ENCODE measurements at regions not wholly inside any gene's neighbourhood (a gene's known extent, or its start where the extent isn't known, plus 50 kb on each side); places are given as distances from the start of the nearest gene placed in this dataset.

DNA sequence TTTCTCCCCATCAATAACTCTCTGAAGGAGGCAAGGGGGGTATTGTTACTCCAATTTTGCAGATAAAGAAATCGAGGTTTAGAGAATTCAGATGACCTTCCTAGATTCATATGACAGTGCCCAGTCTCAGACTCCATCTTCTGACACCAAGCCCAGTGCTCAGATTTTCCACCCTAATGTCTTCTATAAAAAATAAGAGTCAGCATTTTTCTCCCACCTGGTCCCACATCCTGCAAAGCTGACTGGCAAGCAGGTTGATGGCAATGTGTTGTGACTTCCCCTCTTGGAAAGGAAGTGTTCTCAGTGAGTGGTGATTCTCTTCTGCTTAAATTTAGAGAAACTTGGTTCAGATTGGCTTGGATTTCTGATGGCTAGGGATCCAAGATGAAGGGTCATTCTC, 129.4 kb downstream of the SOX9 start:
- H3K4me3 ChIP-seq (replicated peaks; ENCODE audit: low read depth, low read length), result no peak overlapping the region
- DNase-seq (ENCODE audit: extremely low read depth, low read depth), result no peak
- TF ChIP-seq, protein P1, sequence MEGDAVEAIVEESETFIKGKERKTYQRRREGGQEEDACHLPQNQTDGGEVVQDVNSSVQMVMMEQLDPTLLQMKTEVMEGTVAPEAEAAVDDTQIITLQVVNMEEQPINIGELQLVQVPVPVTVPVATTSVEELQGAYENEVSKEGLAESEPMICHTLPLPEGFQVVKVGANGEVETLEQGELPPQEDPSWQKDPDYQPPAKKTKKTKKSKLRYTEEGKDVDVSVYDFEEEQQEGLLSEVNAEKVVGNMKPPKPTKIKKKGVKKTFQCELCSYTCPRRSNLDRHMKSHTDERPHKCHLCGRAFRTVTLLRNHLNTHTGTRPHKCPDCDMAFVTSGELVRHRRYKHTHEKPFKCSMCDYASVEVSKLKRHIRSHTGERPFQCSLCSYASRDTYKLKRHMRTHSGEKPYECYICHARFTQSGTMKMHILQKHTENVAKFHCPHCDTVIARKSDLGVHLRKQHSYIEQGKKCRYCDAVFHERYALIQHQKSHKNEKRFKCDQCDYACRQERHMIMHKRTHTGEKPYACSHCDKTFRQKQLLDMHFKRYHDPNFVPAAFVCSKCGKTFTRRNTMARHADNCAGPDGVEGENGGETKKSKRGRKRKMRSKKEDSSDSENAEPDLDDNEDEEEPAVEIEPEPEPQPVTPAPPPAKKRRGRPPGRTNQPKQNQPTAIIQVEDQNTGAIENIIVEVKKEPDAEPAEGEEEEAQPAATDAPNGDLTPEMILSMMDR (IDR thresholded peaks at IDR 0.05; ENCODE audit: low read depth, low read length, missing control alignments), result no peak

DNA sequence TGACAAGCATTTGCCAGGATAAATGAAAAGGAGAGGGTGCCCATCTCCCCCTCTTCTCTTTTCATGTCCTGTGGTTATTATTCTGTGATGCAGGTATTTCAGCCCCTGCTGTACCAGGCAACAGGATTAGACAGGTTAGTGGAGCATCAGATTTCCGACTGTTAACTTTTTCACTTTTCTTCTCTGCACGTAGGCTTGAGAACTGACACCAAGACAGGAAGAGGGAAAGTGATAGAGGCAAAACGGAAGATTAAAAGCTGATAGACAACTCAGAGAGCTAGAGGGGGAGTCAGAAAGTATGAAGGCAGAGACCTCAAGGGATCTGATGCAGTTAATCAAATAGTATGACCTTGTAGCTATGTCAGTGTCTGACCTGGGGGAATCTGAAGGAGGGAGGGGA, 132.8 kb downstream of the SOX9 start:
- TF ChIP-seq, protein P1 (IDR thresholded peaks at IDR 0.05; ENCODE audit: low read depth, low read length, missing control alignments), result no peak
- H3K4me3 ChIP-seq (replicated peaks; ENCODE audit: low read depth, low read length), result no peak overlapping the region
- no peak for DNase-seq (ENCODE audit: extremely low read depth, low read depth)

DNA sequence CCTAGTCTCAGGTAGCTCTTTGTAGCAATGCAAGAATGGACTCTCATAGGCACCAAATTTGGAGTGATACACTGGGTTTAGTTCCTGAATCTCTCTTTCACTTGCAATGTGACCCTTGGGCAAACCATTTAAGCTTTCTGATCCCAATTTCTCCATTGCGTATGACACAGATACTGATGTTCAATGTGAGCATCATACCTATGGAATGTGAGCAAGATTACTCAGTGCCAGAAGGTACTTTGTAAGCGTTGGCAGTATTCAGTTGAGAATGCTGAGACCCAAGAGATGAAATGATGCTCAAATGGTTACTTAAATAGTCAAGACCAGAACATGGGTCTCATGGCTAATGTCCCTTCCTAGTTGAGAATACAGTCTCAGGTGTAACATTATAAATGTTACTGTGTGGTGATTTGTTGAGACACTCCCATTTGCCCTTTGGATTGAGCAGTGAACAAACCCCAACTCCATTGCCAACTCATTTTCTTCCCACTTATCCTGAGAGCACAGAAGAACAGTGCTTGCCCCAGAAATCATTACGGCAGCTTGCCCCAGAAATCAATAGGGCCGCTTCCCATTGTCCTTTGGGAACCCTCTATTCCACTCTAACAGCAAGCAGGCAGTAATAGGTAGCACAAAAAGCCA, 134.1 kb downstream of the SOX9 start:
- TF ChIP-seq, protein P1 (IDR thresholded peaks at IDR 0.05; ENCODE audit: low read depth, low read length, missing control alignments), result no peak
- no peak for DNase-seq (ENCODE audit: extremely low read depth, low read depth)
- no peak overlapping the region for H3K4me3 ChIP-seq (replicated peaks; ENCODE audit: low read depth, low read length)

DNA sequence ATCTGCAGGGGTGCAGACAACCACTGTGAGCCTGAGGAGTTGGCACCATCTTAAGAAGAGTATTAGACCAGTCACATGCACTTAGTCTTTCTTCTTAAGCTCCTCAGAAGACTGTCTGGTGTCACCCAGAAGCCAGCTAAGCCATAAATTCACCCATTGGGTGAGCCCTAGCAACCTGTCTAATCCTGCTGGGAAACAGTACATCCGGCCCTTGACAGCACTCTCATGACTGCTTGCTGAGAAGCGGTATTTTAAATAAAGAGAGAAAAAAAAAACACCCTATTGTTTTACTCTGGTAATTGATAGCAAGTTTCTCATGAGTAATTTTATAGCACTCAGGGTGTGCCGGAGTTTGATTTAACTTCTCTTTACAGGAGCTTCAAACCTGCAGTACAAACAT, 134.7 kb downstream of the SOX9 start:
- no peak for DNase-seq (ENCODE audit: extremely low read depth, low read depth)
- TF ChIP-seq, protein P1 (IDR thresholded peaks at IDR 0.05; ENCODE audit: low read depth, low read length, missing control alignments), result no peak
- H3K4me3 ChIP-seq (replicated peaks; ENCODE audit: low read depth, low read length), result no peak overlapping the region

DNA sequence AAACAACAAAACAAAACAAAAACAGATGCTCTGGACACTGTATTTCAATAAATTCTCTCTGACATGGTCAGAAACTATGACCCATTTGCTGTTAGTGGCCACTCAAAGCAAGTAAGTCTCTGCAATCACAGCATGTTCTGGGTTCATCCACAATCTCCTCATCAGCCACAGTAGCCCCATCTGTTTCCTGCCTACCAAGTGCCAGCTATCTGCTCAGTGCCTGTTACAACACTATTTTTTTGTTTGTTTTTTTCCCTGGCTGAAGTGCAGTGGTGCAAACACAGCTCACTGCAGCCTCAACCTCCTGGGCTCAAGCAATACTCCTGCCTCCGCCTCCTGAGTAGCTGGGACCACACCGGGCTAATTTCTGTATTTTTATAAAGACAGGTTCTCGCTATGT, 137.9 kb downstream of the SOX9 start:
- TF ChIP-seq, protein P1 (IDR thresholded peaks at IDR 0.05; ENCODE audit: low read depth, low read length, missing control alignments), result no peak
- no peak overlapping the region for H3K4me3 ChIP-seq (replicated peaks; ENCODE audit: low read depth, low read length)
- DNase-seq (ENCODE audit: extremely low read depth, low read depth), result no peak

DNA sequence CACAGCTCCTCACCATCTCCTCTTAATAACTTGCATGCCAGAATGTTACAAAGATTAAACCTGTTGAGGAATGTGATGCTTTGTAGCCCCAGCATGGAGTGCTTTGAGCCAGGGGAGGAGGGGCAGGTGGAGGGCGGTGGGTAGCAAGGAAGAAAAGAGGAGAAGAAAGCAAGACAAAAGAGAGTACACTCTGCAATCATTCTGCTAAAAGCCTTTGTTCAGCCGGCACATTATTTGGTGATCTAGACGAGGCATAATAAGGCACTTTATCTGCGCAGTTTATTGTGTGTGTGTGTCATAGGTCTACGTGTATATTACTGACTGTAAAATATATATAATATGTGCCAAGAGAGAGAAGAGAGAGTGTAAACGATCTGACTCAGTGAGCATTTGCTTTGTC, 139.1 kb downstream of the SOX9 start:
- TF ChIP-seq, protein P1 (IDR thresholded peaks at IDR 0.05; ENCODE audit: low read depth, low read length, missing control alignments), result no peak
- DNase-seq (ENCODE audit: extremely low read depth, low read depth), result no peak
- no peak overlapping the region for H3K4me3 ChIP-seq (replicated peaks; ENCODE audit: low read depth, low read length)

DNA sequence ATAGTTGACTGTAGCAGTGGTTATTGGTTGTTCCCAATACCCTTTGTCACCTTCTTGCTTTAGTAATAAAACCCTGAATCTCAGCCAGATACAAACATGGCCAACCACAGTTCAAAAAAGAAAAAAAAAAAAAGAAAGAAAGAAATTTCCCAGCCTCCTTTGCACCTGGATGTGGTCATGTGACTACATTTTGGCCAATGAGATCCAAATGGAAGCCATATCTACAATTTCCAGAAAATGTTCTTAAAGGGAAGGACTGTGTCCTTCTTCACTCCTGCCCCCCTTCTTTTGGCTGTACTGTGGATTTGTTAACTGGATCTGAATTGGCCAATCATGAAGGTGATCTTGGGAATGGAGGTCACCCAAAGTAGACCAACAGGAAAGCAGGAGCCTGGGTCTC, 141.9 kb downstream of the SOX9 start:
- H3K4me3 ChIP-seq (replicated peaks; ENCODE audit: low read depth, low read length), result no peak overlapping the region
- no peak for DNase-seq (ENCODE audit: extremely low read depth, low read depth)
- TF ChIP-seq, protein P1 (IDR thresholded peaks at IDR 0.05; ENCODE audit: low read depth, low read length, missing control alignments), result no peak

Data from HFF-Myc (cell line).